ENCODE measurements at regions not wholly inside any gene's neighbourhood (a gene's known extent, or its start where the extent isn't known, plus 50 kb on each side); places are given as distances from the start of the nearest gene placed in this dataset.
"Not testable (repeated sequence)": the region's sequence is repeated elsewhere in the genome, so short reads cannot be mapped to it uniquely, and the experiment has no call there.

DNA sequence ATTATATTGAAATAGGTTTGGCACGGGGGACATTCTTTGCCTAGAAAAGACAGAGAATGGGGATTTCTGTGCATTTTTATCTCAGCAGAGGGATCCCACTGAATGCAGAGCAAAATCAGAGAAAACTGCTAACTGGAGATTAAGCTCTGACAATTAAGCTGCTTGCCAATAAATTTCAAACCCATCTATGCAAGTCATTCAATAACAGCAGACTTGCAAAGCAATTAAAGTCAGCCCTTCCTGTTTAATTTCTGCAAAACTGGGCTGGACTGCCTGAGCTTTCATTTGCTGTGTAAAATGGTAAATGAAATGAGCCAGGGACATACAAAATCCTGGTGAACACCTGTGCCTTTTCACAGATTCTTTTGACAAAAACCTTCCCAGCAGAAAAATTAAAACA is 1273.9 kb upstream of the CNTN5 start:
- in situ Hi-C loops (cut with HindIII; ENCODE audit: low pct_unique_long_range_greater_than_20kb, low sequenced_read_pairs), result no loop called here
- no peak for DNase-seq (ENCODE audit: low read depth)

DNA sequence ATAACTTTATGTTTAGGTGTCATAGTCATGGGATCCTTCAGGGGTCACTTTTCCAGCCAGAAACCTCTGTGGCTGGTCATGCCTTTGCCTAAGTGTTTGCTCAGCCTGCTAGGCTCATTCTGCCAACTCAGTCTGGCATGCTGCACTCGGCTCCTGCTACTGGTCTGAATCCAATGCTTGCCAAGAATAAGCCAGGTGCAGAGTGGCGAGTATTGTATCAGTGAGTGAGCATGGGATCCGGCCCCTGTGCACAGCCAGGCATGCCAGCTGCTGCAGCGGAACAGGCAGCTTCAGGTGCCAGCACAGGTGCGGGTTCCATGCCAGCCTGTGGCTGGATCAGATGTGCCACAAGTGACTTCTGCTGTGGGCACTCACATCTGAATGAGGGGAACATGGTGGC is 1269.3 kb upstream of the CNTN5 start:
- in situ Hi-C loops (cut with HindIII; ENCODE audit: low pct_unique_long_range_greater_than_20kb, low sequenced_read_pairs), result no loop called here
- no peak for DNase-seq (ENCODE audit: low read depth)

DNA sequence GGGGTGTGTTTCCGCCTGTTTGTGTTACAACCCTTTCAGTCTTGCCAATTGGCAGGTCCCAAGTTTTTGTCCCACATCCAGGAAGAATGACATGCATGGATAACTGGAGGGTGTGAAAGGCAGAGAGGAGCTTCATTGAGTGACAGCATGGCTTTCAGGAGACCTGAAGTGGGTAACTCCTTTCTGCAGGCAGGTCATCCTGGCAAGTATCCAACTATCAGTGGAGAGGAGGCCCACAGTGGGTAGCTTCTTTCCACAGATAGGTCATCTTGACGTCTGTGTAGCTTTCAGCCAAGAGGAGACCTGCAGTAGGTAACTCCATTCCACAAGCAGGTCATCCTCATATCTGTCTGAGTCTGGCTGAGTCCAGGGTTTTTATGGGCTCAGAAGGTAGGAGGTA is 1268.8 kb upstream of the CNTN5 start:
- in situ Hi-C loops (cut with HindIII; ENCODE audit: low pct_unique_long_range_greater_than_20kb, low sequenced_read_pairs), result no loop called here
- no peak for DNase-seq (ENCODE audit: low read depth)

DNA sequence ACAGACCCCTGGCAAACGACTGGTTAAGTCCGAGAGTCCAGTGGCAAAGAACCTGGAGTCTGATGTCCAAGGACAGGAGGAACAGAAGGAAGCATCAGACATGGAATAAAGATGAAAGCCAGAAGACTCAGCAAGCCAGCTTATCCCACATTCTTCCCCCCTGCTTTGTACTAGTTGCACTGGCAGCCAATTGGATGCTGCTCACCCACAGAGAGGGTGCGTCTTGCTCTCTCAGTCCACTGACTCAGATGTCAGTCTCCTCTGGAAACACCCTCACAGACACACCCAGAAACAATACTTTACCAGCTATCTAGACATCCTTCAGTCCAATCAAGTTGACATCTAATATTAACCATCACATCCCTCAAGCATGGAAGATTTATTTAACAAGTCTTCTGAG is 1265.8 kb upstream of the CNTN5 start:
- in situ Hi-C loops (cut with HindIII; ENCODE audit: low pct_unique_long_range_greater_than_20kb, low sequenced_read_pairs), result no loop called here
- DNase-seq (ENCODE audit: low read depth), result no peak

DNA sequence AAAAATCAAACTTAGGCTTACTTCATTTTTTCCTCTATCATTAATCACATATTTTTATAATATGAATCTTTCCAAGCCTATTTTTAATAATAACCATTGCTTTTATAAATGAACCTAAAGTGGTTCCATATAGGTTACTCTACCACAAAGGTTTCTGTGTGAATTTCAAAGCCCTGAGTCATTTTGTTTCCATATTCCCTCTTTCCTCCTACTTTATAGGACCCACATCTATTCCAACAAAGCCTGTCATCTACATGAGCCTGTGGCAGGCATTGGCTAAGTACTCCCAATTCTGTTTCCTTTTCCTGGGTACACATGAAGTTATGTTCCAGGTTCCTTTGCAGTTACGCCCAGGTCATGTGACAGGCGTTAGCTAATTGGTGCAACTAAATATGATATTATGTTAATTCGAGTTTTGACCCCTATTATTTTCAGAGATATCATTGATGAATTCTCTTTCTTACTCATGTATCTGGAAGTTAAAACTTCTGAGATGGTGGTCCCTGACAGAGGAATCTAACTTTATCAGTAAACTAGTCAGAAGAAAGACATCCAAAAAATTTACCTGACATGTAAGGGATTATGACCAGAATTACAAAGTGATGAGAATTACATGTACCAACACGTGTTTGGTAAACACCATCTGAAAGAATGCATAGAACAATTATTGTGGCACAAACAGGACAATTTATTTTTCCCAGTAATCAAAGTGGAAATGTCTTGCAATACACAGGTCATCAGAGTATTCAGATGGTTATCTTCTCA is 1264.0 kb upstream of the CNTN5 start:
- DNase-seq (ENCODE audit: low read depth), result no peak
- in situ Hi-C loops (cut with HindIII; ENCODE audit: low pct_unique_long_range_greater_than_20kb, low sequenced_read_pairs), result no loop called here

DNA sequence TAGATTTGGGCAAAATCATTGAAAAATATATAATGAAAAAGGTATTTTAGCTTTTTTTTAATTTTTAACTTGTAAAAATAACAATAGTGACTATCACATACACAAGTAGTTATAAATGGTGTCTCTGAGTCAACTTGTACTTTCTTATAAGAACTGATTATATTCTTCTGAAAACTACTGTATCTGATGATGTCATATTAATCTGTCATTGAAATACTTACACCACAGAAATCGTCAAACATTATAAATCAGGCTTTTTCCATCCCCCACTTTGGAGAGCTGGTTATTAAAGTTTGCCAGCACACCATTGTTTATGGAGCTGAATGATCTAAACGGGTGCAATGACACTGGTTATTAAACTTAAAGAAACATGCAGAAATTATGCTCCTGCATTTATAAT is 1259.6 kb upstream of the CNTN5 start:
- DNase-seq (ENCODE audit: low read depth), result no peak
- in situ Hi-C loops (cut with HindIII; ENCODE audit: low pct_unique_long_range_greater_than_20kb, low sequenced_read_pairs), result no loop called here

DNA sequence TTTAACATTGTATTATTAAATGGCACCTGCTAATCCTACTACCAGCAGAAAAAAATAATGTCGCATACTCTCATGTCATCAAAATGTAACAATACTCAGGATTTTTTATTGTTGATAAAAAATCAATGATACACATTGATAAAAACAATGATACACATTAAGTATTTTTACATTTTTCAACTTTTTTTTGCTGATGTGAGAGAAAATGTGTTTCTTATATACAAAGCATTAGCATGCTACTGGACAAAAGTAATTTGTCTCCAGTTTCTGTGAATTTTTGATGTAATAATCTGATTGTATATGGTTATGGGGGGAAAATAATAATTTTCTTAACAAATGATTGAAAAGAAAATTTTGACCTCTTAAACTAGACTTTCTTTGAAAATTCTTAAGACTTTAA is 1256.6 kb upstream of the CNTN5 start:
- no peak for DNase-seq (ENCODE audit: low read depth)
- in situ Hi-C loops (cut with HindIII; ENCODE audit: low pct_unique_long_range_greater_than_20kb, low sequenced_read_pairs), result no loop called here

DNA sequence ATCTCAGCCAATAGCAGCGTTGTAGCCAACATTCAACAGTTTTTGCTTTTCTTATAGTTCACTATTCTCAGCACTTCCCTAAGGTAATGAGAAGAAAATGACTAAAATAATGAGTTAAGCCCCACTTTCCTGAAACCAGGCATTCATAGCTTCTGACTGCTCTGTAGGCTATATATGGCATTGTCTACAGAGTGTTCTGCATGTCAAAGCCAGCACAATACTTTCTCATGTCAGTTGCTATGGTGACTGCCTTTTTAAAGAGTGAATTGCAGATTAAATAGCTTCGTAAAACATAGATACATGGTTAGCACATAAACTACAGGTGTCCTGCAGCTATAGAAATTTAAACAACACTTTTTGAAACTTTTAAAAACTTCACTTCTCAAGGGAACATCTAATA is 1256.1 kb upstream of the CNTN5 start:
- DNase-seq (ENCODE audit: low read depth), result no peak
- in situ Hi-C loops (cut with HindIII; ENCODE audit: low pct_unique_long_range_greater_than_20kb, low sequenced_read_pairs), result no loop called here

DNA sequence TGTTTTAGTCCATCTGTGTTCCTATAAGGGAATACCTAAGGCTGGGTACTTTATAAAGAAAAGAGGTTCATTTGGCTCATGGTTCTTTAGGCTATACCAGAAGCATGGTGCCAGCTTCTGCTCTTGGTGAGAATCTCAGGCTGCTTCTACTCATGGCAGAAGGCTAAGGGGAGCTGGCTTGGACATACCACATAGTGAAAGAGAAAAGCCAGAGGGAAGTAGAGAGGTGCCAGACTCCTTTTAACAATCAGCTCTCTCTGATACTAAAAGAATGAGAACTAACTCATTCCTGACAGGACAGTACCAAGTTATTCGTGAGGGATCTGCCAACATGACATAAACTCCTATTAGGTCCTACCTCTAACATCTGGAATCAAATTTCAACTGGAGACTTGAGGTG is 1250.2 kb upstream of the CNTN5 start:
- in situ Hi-C loops (cut with HindIII; ENCODE audit: low pct_unique_long_range_greater_than_20kb, low sequenced_read_pairs), result no loop called here
- no peak for DNase-seq (ENCODE audit: low read depth)

DNA sequence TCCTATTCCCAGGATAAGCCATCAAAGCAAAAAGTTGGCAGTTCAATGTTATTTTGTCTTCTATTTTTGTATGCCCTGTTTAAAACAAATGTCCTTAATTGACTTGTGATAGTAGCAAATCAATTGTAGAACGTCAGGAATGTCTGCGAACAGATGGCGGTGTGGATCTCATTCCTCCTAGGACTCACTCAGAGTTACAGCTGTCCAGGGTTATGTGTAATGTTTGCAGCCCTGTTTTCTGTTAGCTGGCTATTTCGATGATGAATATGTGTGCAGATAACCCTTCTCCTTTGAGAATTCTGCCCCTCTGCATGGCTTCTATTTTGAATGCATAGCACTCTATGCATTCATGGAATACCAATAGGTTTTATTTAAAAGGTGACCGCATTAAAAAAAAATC is 1248.0 kb upstream of the CNTN5 start:
- in situ Hi-C loops (cut with HindIII; ENCODE audit: low pct_unique_long_range_greater_than_20kb, low sequenced_read_pairs), result no loop called here
- DNase-seq (ENCODE audit: low read depth), result no peak

DNA sequence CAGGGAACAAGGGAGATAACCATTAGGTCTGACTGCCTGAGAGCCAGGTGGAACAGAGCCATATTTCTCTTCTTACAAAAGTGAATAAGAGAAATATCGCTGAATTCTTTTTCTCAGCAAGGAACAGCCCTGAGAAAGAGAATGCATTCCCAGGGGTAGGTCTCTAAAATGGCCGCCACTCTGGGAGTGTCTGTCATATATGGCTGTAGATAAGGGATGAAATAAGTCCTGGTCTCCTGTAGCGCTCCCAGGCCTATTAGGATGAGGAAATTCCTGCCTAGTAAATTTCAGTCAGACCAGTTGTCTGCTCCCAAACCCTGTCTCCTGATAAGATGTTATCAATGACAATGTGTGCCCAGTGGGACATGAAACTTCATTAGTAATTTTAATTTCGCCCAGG is 1236.4 kb upstream of the CNTN5 start:
- DNase-seq (ENCODE audit: low read depth); in situ Hi-C loops (cut with HindIII; ENCODE audit: low pct_unique_long_range_greater_than_20kb, low sequenced_read_pairs): not testable (repeated sequence)

DNA sequence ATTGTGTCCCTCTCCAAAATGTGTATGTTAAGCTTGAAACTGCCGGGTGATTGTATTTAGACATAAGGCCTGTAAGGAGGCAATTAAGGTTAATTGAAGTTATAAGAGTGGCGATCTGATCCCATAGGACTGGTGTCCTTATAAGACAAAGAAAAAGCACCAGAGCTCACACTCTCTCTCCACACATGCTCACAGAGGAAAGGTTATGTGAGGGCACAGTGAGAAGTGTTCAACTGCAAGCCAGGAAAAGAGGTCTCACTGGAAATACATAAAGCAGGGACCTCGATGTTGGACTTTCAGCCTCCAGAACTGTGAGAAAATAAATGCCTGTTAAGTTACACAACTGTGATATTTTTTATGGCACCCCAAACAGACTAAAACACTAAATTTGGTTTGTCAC is 1233.8 kb upstream of the CNTN5 start:
- in situ Hi-C loops (cut with HindIII; ENCODE audit: low pct_unique_long_range_greater_than_20kb, low sequenced_read_pairs), result no loop called here
- no peak for DNase-seq (ENCODE audit: low read depth)

DNA sequence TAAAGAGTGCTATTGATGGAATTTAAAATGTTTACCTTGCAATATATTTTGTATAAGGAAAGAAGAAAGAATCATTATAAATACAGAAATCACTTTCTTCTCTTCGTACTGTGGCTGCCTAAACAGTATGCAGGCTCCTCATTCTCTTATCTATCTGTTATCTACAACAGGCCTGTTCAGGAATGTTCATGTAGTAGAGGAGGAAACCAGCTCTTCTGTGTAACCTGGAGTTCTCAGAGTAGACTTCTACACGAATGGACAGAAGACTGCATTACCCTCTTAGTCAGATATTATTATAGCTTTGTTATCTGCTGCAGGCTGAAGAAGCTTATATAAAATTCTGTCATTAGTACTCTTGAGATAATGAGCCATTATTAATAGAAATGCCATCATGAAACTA is 1225.9 kb upstream of the CNTN5 start:
- in situ Hi-C loops (cut with HindIII; ENCODE audit: low pct_unique_long_range_greater_than_20kb, low sequenced_read_pairs), result no loop called here
- no peak for DNase-seq (ENCODE audit: low read depth)

DNA sequence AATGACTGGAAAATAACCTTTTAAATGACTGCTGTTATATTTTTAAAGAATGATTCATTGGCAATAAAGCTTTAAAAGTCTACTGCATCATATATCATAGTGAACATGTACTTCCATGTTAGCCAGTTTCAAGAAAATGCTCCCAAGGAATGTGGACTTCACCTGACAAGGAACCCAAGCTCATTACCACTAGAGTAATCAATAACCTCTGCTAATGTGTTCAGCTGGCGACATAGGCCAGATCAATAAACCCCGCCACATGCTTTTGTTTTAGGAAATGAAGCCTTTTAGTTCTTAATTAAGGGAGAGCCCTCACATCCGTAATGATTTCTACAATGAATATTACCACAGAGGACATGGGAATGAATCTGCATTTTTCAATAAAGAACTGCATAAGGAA is 1219.9 kb upstream of the CNTN5 start:
- in situ Hi-C loops (cut with HindIII; ENCODE audit: low pct_unique_long_range_greater_than_20kb, low sequenced_read_pairs), result no loop called here
- no peak for DNase-seq (ENCODE audit: low read depth)

DNA sequence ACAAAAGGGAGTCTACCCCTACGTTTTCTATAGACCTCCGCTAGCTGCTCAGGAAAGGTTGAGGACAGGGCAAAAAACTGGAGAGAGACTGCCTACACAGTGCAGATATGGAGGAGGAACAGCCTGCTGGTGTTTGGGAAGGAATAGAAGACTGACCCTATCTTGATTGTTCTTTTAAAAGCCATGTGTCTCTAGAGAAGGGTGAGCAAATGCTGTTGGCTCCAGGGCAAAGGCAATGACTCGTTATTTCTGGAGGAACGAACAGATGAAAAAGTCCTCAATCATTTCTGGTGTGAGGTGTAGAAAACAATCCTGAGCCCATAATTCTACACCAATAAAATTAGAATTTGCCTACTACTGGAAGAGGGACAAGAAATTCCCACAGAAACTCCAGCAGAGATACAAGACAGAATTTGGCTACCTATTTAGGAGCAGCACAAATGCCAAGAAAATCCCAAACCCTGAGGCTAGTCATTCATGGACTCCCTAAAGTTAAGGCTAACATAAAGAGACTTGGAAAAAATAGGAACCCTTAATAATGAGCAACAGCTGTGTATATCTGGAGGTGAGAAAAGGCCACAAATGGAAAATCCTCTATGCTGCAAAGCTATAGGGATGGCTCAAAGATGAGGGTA is 1206.3 kb upstream of the CNTN5 start:
- in situ Hi-C loops (cut with HindIII; ENCODE audit: low pct_unique_long_range_greater_than_20kb, low sequenced_read_pairs), result no loop called here

DNA sequence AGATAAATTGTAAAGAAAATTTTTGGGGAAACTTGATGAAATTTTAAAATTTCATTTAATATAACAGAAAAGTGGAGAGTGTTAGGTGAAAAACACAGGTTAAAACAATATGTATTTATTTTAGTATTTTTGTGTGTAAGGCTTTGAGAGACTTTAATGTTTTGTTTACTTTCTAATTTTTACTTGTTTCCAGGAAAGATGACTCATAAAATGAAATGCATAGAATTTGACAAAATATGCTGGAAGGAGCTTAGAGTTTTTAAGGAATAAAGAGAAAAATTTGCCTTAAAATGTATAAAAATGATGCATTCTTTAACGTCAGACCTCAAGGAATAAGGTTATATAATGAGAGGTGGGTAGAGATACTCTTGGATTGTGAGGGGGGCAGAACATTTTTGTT is 1205.1 kb upstream of the CNTN5 start:
- DNase-seq (ENCODE audit: low read depth), result no peak
- in situ Hi-C loops (cut with HindIII; ENCODE audit: low pct_unique_long_range_greater_than_20kb, low sequenced_read_pairs), result no loop called here

More for the DNA sequence above, 1206.3 kb upstream of the CNTN5 start:
- DNase-seq (ENCODE audit: low read depth), result no peak

DNA sequence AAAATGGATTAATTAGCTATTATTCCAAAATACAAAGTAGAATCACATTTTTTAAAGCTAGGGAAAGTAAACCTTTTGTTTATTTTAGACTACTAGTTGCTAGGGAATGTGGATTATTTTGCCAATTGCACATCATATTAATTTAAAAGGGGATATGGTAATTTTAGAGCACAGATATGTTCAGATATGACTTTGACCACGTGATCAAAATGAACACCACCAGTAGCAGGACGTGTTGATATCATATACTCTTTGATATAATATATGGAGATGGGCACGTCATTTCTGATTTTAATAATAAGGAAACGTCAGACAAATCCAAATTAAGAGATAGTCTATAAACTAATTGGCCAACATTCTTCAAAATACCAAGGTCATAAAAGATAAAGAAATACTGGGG is 1188.3 kb upstream of the CNTN5 start:
- DNase-seq (ENCODE audit: low read depth), result no peak
- in situ Hi-C loops (cut with HindIII; ENCODE audit: low pct_unique_long_range_greater_than_20kb, low sequenced_read_pairs), result no loop called here

DNA sequence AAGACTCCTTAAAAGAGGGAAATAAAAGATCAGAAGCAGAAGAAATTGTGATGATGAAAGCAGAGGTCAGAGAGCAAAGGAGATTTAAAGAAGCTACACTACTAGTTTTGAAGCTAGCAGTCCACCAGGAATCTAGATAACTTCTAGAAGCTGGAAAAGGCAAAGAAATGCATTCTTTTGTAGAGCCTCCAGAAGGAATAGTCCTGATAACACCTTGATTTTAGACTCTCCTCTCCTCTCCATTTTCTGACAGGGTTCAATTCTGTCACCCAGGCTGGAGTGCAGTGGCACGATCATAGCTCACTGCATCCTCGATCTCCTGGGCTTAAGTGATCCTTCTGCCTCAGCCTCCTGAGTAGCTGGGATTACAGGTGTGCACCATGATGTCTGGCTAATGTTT is 1187.3 kb upstream of the CNTN5 start:
- DNase-seq (ENCODE audit: low read depth), result no peak
- in situ Hi-C loops (cut with HindIII; ENCODE audit: low pct_unique_long_range_greater_than_20kb, low sequenced_read_pairs), result no loop called here

DNA sequence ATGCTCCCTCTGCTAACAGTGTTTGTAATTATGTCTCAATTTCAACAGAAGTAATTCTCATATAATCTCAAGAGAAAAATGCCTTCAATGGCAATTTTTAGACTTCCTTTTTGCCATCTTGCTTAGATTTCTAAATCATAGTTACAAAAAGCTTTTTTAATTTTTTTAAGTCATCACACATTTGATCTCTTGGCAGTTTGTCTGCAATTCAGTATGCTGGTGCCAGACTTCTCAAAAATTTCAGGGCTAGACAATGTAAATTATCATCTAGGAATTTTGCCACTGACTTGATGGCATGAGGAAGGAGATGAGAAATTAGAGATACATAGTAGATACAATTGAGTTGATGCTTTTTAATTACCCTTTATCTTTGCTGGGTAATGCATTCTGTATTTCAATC is 1176.7 kb upstream of the CNTN5 start:
- in situ Hi-C loops (cut with HindIII; ENCODE audit: low pct_unique_long_range_greater_than_20kb, low sequenced_read_pairs), result no loop called here
- no peak for DNase-seq (ENCODE audit: low read depth)

DNA sequence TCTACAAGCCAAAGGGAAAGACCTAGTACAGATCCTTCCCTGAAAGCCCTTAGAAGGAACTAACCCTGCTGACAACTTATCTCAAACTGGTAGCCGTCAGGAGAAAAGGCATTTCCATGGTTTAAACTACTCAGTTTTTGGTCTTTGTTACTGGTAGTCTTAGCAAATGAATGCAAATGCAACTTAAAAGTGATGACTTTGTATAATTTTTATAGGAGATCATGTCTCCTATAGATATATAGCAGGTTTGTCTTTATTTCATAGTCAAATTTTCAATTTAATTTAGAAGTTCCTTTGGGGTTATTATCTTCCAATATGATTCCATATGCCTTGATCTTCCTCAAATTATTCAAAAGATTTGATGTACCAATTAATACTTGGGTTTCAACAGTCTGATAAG is 1173.0 kb upstream of the CNTN5 start:
- in situ Hi-C loops (cut with HindIII; ENCODE audit: low pct_unique_long_range_greater_than_20kb, low sequenced_read_pairs), result no loop called here
- DNase-seq (ENCODE audit: low read depth), result no peak

Data from Caki2 (cell line).